GM18517 (cell line): ENCODE measurements at regions not wholly inside any gene's neighbourhood (a gene's known extent, or its start where the extent isn't known, plus 50 kb on each side); places are given as distances from the start of the nearest gene placed in this dataset.
A peak's percentile ranks its signal among the peaks of the same experiment; 100 is the strongest.

Experiments used
- ATAC-seq: cut with Tn5 transposase; IDR thresholded peaks from one replicate; pipeline ENCODE4 v1.9.1; 2021; ENCODE audit warnings: mild to moderate bottlenecking, moderate library complexity; ENCODE audit not compliant: unreplicated experiment

GRCh38 chr15:94602754-94603470 lies 371.6 kb downstream of the MCTP2 start:
- ATAC-seq: no peak

- no peak for ATAC-seq
Observed at GRCh38 chr15:94606286-94606685, 374.9 kb downstream of the MCTP2 start.

- ATAC-seq: no peak
Observed at GRCh38 chr15:94607176-94607654, 375.9 kb downstream of the MCTP2 start.

- ATAC-seq: no peak
Observed at GRCh38 chr15:94610069-94610468, 378.7 kb downstream of the MCTP2 start.

GRCh38 chr15:94610485-94610884 lies 379.1 kb downstream of the MCTP2 start:
- no peak for ATAC-seq

- no peak for ATAC-seq
Observed at GRCh38 chr15:94611656-94612055, 380.3 kb downstream of the MCTP2 start.

GRCh38 chr15:94615688-94616087 lies 384.3 kb downstream of the MCTP2 start:
- ATAC-seq: no peak

- no peak for ATAC-seq
Observed at GRCh38 chr15:94620632-94621031, 389.3 kb downstream of the MCTP2 start.

- ATAC-seq: no peak
Observed at GRCh38 chr15:94621736-94622135, 390.4 kb downstream of the MCTP2 start.

GRCh38 chr15:94626949-94627348 lies 395.6 kb downstream of the MCTP2 start:
- ATAC-seq: no peak

- ATAC-seq: peak; percentile 80
Observed at GRCh38 chr15:94631608-94632007, 400.2 kb downstream of the MCTP2 start.

- no peak for ATAC-seq
Observed at GRCh38 chr15:94638183-94638582, 406.8 kb downstream of the MCTP2 start.

GRCh38 chr15:94639701-94640100 lies 408.3 kb downstream of the MCTP2 start:
- no peak for ATAC-seq

- ATAC-seq: no peak
Observed at GRCh38 chr15:94644433-94644832, 413.1 kb downstream of the MCTP2 start.

- no peak for ATAC-seq
Observed at GRCh38 chr15:94653071-94653470, 421.7 kb downstream of the MCTP2 start.

- ATAC-seq: no peak
Observed at GRCh38 chr15:94655249-94655880, 424.0 kb downstream of the MCTP2 start.

GRCh38 chr15:94665676-94666441 lies 434.5 kb downstream of the MCTP2 start:
- ATAC-seq: no peak

GRCh38 chr15:94666553-94666952 lies 435.2 kb downstream of the MCTP2 start:
- no peak for ATAC-seq

- ATAC-seq: no peak
Observed at GRCh38 chr15:94667109-94667508, 435.7 kb downstream of the MCTP2 start.

GRCh38 chr15:94670438-94671034 lies 439.2 kb downstream of the MCTP2 start:
- ATAC-seq: no peak

GRCh38 chr15:94671858-94672532 lies 440.6 kb downstream of the MCTP2 start:
- no peak for ATAC-seq
